ENCODE measurements at regions not wholly inside any gene's neighbourhood (a gene's known extent, or its start where the extent isn't known, plus 50 kb on each side); places are given as distances from the start of the nearest gene placed in this dataset.

DNA sequence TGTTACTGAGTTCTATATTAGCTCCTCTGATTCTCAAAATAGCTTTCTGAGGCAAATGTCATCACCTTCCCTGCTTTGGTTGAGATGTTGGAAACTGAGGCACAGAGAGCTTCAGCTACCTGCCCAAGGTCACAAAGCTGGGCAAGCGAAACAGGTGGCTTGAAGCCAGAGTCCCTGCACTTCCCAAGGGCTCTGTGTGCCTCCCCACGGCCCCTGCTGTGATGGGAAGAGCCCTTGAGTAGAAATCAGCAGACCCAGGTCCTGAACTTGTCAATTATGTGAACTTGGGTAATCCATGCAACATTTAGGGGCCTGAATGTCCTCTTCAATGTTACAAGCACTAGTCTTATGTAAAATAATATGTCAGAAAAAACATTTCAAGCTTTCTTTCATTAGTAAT is 327.3 kb upstream of the PODXL start:
- no peaks in the 10 kb centered on the region for H3K36me3 ChIP-seq (replicated peaks)
- TF ChIP-seq, protein P1, sequence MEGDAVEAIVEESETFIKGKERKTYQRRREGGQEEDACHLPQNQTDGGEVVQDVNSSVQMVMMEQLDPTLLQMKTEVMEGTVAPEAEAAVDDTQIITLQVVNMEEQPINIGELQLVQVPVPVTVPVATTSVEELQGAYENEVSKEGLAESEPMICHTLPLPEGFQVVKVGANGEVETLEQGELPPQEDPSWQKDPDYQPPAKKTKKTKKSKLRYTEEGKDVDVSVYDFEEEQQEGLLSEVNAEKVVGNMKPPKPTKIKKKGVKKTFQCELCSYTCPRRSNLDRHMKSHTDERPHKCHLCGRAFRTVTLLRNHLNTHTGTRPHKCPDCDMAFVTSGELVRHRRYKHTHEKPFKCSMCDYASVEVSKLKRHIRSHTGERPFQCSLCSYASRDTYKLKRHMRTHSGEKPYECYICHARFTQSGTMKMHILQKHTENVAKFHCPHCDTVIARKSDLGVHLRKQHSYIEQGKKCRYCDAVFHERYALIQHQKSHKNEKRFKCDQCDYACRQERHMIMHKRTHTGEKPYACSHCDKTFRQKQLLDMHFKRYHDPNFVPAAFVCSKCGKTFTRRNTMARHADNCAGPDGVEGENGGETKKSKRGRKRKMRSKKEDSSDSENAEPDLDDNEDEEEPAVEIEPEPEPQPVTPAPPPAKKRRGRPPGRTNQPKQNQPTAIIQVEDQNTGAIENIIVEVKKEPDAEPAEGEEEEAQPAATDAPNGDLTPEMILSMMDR (IDR thresholded peaks at IDR 0.05; ENCODE audit: low read depth, low read length, missing control alignments): no peak
- no peak overlapping the region for H3K4me3 ChIP-seq (ENCODE audit: low read depth, low read length)
- H3K27ac ChIP-seq: no peak overlapping the region
- in situ Hi-C loops (cut with HindIII; ENCODE audit: low pct_ligation_motif_present, low sequenced_read_pairs): no loop called here
- no peaks in the 10 kb centered on the region for H3K27me3 ChIP-seq (replicated peaks)
- no peak for DNase-seq

DNA sequence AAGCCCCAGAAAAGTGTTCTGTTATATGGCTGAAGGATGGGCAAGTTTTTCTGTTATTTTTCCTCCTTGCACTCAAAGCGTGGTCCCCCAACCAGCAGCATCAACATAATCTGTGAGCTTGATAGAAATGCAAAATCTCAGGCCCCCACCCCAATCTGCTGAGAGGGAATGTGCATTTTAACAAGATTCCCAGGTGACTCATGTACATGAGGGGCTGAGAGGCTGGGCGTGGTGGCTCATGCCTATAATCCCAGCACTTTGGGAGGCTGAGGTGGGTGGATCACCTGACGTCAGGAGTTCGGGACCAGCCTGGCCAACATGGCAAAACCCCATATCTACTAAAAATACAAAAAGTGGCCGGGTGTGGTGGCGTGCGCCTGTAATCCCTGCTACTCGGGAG is 326.8 kb upstream of the PODXL start:
- Histone ChIP-seq H3K27me3 (replicated peaks) (no peaks in the 10 kb centered on the region), H3K27ac (no peak overlapping the region), H3K4me3 (ENCODE audit: low read depth, low read length) (no peak overlapping the region), H3K36me3 (replicated peaks) (no peaks in the 10 kb centered on the region)
- DNase-seq: no peak
- in situ Hi-C loops (cut with HindIII; ENCODE audit: low pct_ligation_motif_present, low sequenced_read_pairs): no loop called here
- TF ChIP-seq, protein P1 (IDR thresholded peaks at IDR 0.05; ENCODE audit: low read depth, low read length, missing control alignments): no peak

DNA sequence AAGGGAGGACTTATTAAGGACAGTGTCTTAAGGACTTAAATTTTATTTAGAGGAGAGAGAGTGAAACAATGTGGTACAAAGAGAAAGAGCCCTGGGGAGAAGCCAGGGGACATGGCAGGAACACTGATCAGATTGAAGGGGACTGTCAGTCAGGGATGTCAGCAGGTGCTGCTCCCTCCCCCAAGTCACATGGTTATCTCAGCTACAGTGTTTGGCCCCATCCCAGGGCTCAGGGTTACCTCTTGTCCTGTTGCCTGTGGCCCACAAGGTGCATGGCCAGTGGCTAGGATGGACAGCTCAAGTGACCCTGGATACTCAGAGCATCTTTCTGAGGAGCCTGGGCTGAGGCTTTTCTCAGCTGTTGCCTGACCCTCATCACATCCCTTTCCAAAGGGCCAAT is 325.9 kb upstream of the PODXL start:
- no peaks in the 10 kb centered on the region for H3K27me3 ChIP-seq (replicated peaks)
- no peak overlapping the region for H3K4me3 ChIP-seq (ENCODE audit: low read depth, low read length)
- H3K27ac ChIP-seq: no peak overlapping the region
- no peaks in the 10 kb centered on the region for H3K36me3 ChIP-seq (replicated peaks)
- DNase-seq: no peak
- in situ Hi-C loops (cut with HindIII; ENCODE audit: low pct_ligation_motif_present, low sequenced_read_pairs): no loop called here
- TF ChIP-seq, protein P1 (IDR thresholded peaks at IDR 0.05; ENCODE audit: low read depth, low read length, missing control alignments): no peak

DNA sequence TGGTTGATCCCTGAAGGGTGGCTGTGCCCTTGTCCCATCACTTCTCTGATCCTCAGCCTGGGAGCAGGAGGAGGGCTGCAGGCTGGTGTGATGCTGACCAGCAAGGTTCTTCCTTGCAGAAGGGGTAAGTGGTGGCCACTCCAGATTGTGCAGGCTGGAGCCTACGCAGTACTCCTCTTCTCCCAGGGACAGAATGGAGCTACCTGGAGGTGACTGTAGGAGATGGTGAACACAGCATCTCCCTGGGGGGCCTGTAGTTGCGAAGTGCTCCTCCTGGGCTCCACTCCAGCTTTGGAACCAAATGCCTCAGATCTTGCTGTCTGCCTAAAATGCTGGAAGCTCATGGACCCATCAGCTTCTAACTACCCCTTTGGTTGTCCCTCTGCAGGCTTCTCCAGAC is 323.6 kb upstream of the PODXL start:
- no peak for DNase-seq
- Histone ChIP-seq H3K36me3 (replicated peaks) (no peaks in the 10 kb centered on the region), H3K4me3 (ENCODE audit: low read depth, low read length) (no peak overlapping the region), H3K27me3 (replicated peaks) (no peaks in the 10 kb centered on the region), H3K27ac (no peak overlapping the region)
- in situ Hi-C loops (cut with HindIII; ENCODE audit: low pct_ligation_motif_present, low sequenced_read_pairs): no loop called here
- TF ChIP-seq, protein P1 (IDR thresholded peaks at IDR 0.05; ENCODE audit: low read depth, low read length, missing control alignments): no peak

DNA sequence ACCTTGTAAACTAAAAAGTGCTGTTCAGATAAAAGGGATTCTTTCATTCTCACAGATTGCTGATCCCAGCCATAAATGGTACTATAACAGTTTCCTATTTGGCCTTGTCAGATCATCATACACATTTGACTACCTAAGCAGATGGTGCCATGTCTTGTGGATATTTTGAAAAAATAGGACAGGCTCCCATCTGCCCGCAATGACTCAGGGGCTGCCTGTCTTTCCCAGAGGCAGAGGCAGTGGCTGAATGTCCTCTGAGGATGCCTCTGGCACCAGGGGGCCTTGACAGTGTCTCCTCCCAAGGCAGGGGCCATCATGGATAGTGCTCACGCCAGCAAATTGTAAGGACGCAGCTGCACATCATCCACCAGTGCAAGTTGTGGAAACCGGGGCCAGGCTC is 323.0 kb upstream of the PODXL start:
- H3K27ac ChIP-seq: no peak overlapping the region
- DNase-seq: no peak
- TF ChIP-seq, protein P1 (IDR thresholded peaks at IDR 0.05; ENCODE audit: low read depth, low read length, missing control alignments): no peak
- H3K27me3 ChIP-seq (replicated peaks): no peaks in the 10 kb centered on the region
- in situ Hi-C loops (cut with HindIII; ENCODE audit: low pct_ligation_motif_present, low sequenced_read_pairs): no loop called here
- no peaks in the 10 kb centered on the region for H3K36me3 ChIP-seq (replicated peaks)
- no peak overlapping the region for H3K4me3 ChIP-seq (ENCODE audit: low read depth, low read length)

DNA sequence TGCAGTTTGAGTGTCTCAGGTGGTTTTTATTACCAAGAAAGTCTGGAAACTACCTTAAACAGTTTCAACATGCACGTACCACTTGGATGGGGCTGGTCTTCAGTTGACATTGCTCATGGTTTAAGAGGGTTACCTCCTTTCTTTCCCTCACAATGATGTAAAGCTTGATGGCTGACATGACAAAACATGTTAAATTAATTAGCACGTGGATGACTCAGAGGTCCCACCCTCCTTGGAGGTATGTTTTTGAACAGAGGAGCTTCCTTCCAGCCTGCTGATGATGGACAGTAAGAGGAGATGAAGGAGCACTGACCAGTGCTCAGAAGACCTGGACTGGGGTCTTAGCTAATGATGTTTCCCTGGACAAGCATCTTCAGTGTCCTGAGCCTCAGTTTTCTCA is 322.3 kb upstream of the PODXL start:
- Histone ChIP-seq H3K27ac (no peak overlapping the region), H3K36me3 (replicated peaks) (no peaks in the 10 kb centered on the region), H3K27me3 (replicated peaks) (no peaks in the 10 kb centered on the region), H3K4me3 (ENCODE audit: low read depth, low read length) (no peak overlapping the region)
- DNase-seq: no peak
- in situ Hi-C loops (cut with HindIII; ENCODE audit: low pct_ligation_motif_present, low sequenced_read_pairs): no loop called here
- TF ChIP-seq, protein P1 (IDR thresholded peaks at IDR 0.05; ENCODE audit: low read depth, low read length, missing control alignments): no peak
